C4-2B (cell line): ENCODE measurements at regions not wholly inside any gene's neighbourhood (a gene's known extent, or its start where the extent isn't known, plus 50 kb on each side); places are given as distances from the start of the nearest gene placed in this dataset.

Experiments used
- H3K27ac ChIP-seq: fragments of 450-650 bp; 2 replicates; pipeline ENCODE4 v1.5.1; 2017
- CTCF ChIP-seq: fragments of 450-650 bp; conservative IDR thresholded peaks from 2 replicates; pipeline ENCODE4 v1.5.1; 2017; ENCODE audit warnings: mild to moderate bottlenecking
- ZFX ChIP-seq: fragments of 450-650 bp; IDR thresholded peaks from 2 replicates; pipeline ENCODE4 v1.6.1; 2017

- H3K27ac ChIP-seq, result no peak overlapping the region
- no peak for TF ChIP-seq CTCF
- no peak for TF ChIP-seq ZFX
Measured at GRCh38 chr4:145387079-145387478, 94.6 kb upstream of the SMAD1 start.

GRCh38 chr4:145381163-145381562 lies 100.5 kb upstream of the SMAD1 start:
- H3K27ac ChIP-seq, result no peak overlapping the region
- no peak for TF ChIP-seq ZFX
- TF ChIP-seq CTCF, result no peak

- no peak overlapping the region for H3K27ac ChIP-seq
- TF ChIP-seq ZFX (no peak), CTCF (no peak)
Measured at GRCh38 chr4:145380123-145380522, 101.5 kb upstream of the SMAD1 start.

- H3K27ac ChIP-seq, result no peak overlapping the region
- TF ChIP-seq ZFX, result no peak
- no peak for TF ChIP-seq CTCF
Measured at GRCh38 chr4:145375416-145375815, 106.2 kb upstream of the SMAD1 start.

GRCh38 chr4:145352438-145353145 lies 129.1 kb upstream of the SMAD1 start:
- no peak for TF ChIP-seq ZFX
- TF ChIP-seq CTCF, result no peak
- H3K27ac ChIP-seq, result no peak overlapping the region

- TF ChIP-seq CTCF (no peak), ZFX (no peak)
- no peak overlapping the region for H3K27ac ChIP-seq
Measured at GRCh38 chr4:145351922-145352321, 129.7 kb upstream of the SMAD1 start.

- TF ChIP-seq ZFX, result no peak
- no peak for TF ChIP-seq CTCF
- no peak overlapping the region for H3K27ac ChIP-seq
Measured at GRCh38 chr4:145351162-145351561, 130.5 kb upstream of the SMAD1 start.
